SKM-1 (cell line): ENCODE measurements at regions not wholly inside any gene's neighbourhood (a gene's known extent, or its start where the extent isn't known, plus 50 kb on each side); places are given as distances from the start of the nearest gene placed in this dataset.
A peak's percentile ranks its signal among the peaks of the same experiment; 100 is the strongest.

Experiments
- DNase-seq: peaks from one replicate; lab custom pipeline; 2025; ENCODE audit not compliant: unreplicated experiment; lab: John Stamatoyannopoulos, UW

DNA sequence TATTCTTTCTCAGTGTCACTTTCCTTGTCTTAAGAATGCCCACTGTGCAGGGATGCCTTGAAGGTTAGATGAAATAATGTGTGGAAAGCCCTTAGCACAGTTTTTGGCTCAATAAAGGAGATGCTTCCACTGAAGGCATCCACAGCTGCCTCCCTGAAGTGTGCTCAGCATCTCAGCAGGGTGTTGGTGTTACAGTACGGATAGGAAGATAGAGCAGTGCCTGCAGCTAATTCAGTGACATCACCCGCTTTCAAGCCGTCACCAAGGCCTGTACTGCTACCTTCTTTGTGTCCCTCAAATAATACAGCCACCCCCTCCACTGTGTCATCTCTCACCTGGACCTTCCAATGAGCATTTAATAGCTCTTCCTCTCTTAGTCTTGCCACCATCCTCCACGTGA, 59.0 kb downstream of the NDUFS5 start:
- DNase-seq = no peak

DNA sequence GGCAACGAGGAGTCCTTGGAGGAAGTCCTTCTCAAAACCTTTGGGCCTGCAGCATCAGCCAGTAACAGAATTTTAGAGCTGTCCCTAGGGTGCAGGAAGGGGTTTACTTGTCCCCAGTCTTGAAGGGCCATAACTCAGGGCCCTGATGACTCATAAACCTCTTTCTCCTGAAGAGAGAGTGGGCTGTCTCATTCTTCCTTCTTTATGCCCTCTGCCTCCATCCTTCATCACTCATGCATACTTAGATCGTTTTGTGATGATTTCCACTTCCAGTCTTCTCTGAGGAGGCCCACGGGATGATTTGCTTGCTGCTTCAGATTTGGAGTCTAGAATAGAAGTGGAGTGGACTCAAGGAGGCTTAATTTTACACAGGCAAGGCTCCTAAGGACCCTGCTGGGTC, 60.2 kb downstream of the NDUFS5 start:
- no peak for DNase-seq

DNA sequence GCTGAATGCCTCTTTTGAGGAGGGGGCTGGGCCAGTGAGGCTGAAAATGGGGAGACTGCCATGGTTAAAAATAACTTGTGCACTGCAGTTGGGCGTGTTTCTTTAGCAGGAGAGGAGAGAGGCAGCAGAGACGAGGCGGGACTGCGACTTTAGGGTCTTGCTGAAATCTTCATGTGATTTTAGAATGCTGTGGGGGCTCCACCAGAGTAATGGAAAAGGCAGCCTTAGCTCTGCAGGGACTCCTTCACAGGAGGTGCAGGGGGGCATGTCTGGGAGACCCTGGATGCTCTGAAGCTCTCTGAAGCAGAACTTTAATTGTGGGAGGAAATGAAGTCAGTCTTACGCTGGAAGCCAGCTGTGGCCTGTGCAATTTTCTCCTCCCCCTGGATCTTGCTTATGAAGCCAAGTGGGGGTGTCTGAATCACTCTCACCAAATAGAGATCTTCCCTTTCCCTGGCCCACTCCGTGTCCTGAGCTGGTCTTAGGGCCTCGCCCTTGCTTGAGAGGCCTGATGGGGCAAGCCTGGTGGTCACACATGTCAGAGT, 60.8 kb downstream of the NDUFS5 start:
- DNase-seq = no peak

DNA sequence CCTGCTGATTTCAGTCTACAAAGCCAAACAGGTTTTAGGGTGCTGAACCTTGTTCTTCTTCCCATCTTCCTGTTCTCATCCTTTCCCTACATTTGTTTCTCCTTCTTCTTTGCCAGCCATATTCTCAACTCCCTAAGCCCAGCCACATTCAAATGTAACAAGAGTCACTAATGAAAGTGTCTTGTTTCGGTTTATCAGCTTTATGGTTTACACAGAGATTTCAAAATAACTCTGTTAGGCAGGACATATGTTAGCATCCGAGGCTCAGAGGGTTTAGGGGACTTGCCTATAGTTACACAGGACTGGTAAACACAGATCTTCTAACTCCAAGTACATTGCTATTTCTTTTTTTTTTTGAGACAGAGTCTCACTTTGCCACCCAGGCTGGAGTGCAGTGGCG, 61.3 kb downstream of the NDUFS5 start:
- DNase-seq = no peak

DNA sequence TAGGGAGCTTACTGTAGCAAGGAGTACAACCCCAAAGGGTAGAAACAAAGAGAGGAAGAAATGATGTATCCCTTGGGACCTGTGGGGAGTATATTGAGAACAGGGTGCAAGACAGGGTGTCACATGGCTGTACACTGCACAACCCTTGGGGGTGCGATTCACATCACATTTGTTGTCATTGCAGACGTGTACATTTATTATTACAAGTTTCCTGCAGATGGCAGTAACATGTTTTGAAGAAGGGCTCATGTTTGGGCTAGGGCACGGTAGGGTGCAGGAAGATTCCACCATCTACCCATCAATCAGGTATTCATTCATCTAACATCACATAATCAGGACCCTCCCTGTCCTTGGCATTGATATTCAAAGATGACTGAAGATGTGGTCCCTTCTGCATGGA, 62.5 kb downstream of the NDUFS5 start:
- DNase-seq = no peak

DNA sequence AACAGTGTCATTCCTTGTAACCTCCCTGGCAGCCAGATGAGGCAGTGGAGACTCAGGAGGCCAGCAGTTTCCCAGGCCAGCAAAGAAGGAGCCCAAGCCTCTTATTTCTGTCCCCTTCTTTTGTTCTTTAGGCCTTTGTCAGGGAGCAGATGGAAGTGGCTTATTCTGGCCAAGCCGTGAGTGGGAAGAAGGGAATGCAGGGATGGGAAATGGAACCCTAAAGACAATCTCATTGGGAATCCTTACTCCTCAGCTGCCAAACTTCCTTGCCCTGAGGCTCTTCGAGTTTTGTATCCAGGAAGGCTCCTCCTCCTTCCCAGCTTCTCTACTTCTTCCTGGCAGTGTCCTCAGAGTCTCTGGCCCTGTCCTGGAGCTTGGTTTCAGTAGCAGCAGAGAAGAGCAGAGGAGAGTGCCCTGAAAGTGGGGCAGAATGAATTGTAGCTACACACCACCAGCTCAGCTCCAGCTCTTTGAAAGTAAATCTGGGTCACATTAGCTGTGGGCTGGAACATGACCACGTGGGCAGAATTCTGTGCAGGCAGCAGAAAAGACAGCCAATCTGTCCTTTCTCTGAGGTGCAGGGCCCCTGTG, 63.9 kb downstream of the NDUFS5 start:
- DNase-seq = no peak

DNA sequence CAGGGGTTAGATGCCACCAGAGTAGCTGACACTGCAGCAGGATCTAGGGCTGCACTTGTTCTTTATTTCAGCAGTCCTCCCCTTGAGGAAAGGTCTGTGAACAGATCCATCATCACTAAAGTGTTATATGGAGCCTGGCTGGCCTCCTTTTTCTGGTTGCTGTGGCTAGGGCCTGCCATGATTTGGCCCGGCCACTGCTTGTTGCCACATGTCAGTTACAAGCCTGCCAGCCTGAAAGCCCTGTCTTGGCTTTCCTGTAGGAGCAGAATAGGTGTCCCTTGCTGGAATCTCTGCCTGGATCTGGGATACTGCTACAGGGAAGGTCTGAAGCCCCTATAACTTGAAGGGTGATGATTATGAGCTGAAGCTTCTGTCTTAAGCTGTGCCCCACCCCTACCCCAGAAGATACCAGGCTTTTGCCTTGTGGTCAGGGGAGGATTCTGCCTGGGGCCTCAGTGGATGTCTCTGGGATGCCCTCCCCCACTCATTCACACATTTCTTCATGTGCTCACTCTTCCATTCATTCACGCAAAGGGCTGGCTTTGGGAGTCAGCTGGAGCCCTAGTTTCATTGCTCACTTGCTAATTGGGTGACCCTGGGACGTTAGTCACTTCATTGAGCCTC, 64.7 kb downstream of the NDUFS5 start:
- DNase-seq = no peak

DNA sequence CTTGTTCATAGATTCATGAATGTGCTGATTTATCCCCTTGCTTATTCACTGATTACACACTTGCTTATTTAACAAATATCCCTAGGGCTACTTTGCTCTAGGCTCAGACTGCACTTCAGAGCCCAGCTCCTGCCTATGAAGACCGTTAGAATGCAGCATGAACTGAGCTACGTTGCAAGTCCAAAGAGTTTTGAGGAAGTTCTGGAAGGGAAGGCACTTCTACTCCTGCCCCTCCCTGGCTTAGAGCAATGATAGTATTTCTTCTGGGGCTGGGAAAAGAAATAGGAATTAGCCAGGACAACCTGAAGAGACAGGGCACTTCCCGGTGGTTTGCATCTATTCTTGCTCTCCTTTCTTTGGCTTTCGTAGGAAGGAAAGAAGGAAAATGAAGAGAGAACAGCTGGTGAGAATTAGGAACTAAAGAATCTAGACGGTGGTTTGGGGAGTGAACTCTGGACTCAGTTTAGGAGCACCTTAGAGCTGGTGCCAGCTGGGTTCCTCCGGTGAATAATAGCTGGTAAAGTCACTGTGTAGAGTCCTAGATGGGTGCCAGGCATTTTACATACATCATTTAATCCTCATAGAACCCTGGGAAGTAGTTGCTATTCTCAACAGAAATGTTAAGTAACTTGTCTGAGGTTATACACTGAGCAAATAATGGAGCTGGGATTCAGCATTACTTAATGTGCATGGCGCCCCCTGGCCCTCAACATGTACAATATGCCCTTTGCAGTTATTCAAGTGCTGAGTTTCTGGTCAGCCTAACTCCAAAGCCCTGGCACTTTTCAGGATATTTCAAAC, 65.9 kb downstream of the NDUFS5 start:
- no peak for DNase-seq

DNA sequence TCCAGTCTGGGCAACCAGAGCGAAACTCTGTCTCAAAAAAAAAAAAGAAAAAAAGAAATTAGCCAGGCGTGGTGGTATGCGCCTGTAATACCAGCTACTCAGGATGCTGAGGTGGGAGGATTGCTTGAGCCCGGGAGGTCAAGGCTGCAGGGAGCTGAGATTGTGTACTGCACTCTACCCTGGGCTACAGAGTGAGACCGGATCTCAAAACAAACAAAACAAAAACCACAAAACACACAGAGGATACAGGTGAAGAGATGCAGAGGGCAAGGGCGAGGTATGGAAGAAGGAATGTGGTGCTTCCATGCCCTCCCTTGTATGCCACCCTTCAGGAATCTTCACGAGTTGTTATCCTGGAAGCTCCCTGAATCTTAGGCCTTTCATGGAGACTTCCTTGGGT, 68.5 kb downstream of the NDUFS5 start:
- no peak for DNase-seq

DNA sequence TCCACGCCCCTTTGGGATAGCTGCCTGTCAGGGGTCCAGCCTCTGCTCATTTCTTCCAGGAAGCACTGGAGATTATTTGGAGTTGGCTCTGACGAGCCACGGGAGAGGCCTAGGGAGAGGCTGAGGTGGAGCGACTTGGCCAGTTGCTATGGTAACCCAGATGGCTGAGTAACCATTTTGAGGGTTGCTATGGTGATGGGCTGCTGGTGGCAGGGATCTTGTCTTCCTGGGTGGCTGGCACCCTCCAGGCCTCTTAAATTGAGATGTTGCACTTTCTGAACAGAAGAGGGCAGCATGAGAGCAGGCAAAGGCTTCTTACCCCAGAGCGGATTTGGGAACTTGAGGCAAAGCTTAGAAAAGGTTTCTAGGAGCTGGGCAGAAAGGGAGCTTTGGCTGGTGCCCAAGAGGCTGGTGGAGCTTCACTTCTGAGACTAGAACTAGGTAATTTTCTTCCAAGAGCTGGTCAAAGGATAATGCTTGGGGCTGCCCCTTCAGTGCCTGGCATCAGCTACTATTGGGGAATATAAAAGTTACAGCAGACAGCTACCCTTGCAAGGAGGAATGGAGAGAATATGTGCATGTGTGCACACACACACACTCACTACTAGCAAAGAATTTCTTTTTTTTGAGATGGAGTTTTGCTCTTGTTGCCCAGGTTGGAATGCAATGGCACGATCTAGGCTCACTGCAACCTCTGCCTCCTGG, 72.5 kb downstream of the NDUFS5 start:
- DNase-seq = peak; percentile 68

DNA sequence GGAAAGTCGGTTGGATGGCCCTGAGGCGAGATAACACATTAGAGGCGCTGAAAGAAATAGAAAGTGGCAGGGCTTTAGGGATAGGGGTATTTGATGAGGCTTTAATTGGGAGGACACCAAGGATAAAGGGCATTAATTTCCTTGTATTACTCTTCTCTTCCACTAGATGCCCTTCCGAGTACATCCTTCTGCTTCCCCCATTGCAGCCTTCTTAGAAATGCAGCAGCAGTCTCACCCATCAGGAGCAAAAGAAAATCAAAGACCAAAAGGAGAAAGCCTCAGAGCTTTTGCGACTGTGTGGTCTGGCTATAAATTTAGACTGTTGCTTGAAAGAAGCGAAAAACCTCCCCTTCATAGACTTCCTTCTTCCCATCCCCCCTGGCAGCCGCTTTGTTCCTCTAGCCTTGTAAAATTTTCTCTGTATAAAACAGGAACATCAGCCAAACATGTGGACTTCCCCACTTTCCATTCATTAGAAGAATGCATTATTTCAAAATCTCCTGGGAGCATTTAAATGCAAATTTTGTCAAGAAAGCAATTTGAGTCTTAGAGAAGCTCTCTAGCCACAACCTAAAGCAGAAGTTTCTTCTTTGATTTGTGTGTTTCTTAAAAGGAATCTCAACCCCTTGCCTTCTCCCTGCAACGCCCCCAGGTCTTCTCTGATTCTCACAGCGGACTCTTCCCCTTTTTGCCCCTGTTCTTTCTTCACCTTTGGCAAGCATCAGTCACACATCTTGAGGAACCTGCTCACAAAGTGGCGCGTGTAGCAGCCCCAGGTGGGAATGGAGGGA, 76.6 kb downstream of the NDUFS5 start:
- peak; percentile 95 for DNase-seq

DNA sequence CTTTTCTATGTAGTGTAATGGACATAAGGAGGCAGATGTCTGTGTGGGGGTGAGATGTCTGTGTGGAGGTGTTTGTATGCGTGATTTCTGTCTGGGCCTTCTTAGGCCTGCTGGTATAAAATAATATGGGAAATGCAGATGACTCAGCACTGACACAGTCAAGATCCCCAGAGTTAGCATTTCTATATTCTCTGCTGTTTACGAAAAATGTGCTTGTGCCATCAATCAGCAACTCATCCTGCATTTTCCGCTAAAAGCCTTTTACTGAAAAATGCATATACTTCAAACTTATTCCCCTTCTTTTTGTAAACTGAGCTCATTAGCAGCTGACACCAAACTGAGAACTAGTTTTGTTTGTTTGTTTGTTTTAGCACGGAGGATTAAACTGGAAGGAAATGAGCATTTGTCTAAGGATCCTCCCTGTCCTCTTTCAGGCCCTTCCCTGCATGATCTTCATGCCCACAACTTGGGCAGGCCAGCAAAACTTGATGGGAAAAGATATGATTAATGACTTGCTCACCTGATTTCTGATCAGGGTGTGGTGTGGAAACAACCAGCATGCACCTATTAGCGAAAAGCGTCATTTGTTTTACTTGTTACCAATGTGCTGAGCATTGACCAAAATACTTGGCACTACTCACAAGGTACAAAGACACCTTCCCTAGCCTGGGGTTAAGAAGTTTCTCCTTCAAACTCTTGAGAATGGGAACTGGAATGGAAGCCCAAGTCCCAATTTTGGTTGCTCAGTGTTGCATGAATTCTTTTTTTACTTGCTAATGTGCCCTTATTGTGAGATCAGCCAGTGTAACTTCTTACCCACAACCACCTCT, 77.4 kb downstream of the NDUFS5 start:
- DNase-seq = no peak

DNA sequence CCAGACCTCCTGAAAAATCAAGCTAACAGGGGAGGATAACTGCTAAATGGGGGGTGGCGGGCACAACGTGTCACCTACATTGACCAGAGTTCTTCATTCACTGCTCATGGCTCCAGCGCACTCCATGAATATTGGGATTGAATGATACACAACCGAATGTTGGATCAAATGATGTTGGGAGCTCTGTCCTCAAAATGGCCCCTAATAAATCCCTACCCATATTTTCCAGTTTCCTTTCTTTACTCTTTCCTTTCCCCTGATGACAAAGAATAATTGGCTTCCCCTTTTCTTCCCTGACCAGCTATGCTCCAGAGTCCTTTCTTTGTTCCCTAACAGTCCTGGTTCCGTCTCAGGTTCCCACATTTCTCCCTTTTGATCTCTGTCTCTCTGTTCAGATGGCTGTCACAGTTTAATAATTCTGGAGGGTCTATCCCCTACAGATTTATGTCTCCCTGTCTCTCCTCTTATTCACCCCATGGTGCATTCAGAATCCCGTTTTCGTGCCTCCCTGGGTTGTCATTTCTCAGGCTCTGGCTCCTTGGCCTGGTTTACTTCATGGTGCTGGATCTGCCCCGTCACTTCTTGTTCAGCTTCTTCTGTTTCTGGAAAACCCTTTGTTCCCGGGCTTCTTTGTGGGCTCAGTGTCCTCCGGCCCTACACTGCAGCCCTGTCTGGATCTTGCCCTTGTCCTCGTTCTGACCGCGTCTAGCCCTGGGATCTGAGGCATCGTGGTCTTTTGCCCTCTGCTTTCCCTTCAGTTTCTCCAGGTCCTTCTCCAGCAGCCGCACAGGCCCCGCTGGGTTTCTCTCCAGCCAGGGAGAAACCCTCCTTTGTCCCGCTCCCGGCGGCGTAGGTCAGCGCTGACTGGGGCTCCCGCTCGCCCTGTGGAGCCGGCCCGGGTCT, 78.3 kb downstream of the NDUFS5 start:
- no peak for DNase-seq

DNA sequence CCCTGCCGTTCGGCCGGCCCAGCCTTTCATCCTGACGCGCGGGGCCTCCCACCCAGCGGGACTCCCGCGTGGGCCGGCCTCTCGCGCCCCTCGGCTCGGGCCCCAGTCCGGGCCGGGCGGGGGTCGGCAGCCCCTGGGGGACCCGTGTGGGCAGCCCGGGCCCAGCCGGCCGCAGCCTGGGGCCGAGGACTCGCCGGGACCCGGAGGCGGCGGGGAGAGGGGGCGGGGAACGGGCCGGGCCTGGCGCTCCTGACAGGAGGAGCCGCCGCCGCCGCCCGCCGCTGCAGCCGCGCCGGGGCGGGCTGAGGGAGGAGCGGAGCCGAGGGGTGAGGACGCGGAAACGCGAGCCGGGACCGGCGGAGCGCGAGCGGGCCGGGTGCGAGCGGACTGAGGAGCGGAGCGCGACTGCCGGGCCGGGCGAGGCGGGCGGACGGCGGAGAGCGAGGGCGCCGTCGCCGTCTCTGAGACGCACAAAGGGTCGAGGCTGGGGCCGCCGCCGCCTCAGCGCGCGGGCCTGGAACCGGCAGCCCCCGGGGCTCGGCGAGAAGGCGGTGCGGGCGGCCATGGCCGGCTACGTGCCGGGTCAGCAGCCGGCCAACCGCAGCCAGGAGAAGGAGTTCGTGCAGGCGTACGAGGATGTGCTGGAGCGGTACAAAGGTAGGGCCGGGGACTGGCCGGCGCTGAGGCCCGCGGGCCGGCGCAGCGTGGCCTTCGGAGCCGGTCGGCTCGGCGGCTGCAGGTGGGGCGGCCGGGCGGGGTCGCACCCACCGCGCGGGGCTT, 79.1 kb downstream of the NDUFS5 start:
- no peak for DNase-seq

DNA sequence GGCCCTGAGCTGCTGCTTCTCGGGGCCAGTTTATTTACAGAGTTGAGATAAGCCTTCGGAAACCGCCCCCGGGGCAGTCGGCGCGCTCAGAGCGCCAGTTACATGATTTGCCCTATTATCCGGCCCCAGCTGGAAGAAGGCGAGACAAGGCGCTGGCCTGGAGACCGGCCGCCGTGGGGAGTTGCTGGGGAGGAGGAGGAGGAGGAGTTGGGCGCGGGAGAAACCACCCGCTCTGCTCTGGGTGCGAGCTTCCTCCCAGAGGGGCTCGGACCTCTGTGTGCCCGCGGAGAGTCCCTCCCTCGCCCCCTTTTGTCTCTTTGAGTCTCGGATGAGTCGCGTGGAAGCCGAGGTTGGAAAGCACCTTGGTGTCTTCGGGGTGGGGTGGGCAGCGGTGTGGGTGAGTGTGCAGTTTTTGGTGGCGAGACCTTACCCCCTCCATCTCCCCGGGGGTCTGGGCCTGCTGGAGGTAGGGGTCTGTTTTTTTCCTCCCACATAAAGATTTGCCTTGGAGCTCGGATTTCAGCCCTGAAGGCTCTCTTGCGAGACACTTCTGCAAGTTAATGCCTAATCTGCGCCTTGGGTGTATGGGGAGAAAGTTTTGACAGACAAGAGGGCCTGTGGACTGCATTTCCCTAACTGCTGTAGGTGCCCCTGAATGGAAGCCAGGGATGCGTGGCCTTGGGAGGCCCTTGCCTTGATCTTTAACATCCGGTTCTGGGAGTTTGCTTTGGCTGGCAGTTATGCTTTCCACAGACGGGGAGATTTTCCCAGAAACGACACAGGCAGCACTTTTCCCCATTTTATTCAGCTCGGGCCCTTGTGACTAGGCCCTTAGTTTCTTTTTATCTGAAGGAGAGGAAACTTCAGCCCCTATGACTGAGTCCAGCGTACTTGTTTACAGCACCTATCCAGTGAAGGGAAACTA, 80.0 kb downstream of the NDUFS5 start:
- DNase-seq = no peak

DNA sequence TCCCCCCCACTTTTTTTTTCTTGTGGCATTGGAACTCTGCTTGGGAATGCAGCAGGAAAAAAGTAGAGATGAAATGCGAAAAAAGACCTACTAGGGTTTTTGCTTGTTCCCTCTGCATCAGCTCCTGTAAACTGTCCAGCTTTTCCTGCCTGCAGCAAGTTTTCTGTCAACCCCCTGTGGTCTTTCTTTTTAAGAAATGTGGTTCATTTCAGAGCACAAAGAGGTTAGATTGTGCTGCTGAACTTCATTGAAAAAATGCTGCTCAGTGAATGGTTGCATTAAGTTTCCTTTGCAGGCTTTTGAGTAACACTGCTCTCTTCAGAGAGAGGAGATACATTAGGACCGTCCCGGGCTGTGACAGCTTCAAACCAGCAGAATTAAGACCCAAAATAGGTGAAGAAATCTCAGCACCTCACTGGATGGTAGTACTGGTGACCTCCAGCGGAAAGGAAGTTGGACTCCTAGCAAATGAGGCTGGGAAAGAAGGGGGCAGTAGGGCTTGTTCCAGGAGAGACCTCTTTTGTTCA, 80.7 kb downstream of the NDUFS5 start:
- DNase-seq = no peak
